ENCODE measurements at regions not wholly inside any gene's neighbourhood (a gene's known extent, or its start where the extent isn't known, plus 50 kb on each side); places are given as distances from the start of the nearest gene placed in this dataset.

DNA sequence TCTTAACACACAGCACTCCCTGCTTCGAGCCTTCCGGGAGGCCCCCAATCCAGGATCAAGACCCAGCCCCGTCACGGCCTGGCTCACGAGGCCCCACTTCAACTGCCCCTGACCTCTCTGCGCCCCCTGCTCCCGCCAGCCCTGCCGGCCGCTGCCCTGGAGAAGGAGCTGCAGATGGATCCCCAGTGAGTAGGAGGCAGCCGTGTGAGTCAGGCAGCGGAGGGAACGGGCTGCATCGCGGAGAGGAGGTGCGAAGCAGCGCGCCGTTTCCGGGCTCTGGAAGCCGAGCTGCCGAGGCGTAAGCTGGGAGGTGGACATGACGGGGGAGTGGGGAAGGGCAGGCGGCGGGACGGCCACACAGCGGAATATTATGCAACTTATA is 133.4 kb downstream of the TPRA1 start (continued):
- TF ChIP-seq ETV6 (CRISPR knock-in tag; IDR thresholded peaks at IDR 0.05), result 0 out of 2 replicates have a peak, but pooled peaks have one; percentile 24
- no peak for TF ChIP-seq ZNF263 (CRISPR knock-in tag; IDR thresholded peaks at IDR 0.05; ENCODE audit: low read depth)
- no peak for TF ChIP-seq ZNF121 (CRISPR knock-in tag; IDR thresholded peaks at IDR 0.05)
- TF ChIP-seq TEAD4 (CRISPR knock-in tag; IDR thresholded peaks at IDR 0.05), result no peak
- TF ChIP-seq MXD4 (CRISPR knock-in tag; IDR thresholded peaks at IDR 0.05; ENCODE audit: borderline replicate concordance), result no peak
- TF ChIP-seq, protein P1, sequence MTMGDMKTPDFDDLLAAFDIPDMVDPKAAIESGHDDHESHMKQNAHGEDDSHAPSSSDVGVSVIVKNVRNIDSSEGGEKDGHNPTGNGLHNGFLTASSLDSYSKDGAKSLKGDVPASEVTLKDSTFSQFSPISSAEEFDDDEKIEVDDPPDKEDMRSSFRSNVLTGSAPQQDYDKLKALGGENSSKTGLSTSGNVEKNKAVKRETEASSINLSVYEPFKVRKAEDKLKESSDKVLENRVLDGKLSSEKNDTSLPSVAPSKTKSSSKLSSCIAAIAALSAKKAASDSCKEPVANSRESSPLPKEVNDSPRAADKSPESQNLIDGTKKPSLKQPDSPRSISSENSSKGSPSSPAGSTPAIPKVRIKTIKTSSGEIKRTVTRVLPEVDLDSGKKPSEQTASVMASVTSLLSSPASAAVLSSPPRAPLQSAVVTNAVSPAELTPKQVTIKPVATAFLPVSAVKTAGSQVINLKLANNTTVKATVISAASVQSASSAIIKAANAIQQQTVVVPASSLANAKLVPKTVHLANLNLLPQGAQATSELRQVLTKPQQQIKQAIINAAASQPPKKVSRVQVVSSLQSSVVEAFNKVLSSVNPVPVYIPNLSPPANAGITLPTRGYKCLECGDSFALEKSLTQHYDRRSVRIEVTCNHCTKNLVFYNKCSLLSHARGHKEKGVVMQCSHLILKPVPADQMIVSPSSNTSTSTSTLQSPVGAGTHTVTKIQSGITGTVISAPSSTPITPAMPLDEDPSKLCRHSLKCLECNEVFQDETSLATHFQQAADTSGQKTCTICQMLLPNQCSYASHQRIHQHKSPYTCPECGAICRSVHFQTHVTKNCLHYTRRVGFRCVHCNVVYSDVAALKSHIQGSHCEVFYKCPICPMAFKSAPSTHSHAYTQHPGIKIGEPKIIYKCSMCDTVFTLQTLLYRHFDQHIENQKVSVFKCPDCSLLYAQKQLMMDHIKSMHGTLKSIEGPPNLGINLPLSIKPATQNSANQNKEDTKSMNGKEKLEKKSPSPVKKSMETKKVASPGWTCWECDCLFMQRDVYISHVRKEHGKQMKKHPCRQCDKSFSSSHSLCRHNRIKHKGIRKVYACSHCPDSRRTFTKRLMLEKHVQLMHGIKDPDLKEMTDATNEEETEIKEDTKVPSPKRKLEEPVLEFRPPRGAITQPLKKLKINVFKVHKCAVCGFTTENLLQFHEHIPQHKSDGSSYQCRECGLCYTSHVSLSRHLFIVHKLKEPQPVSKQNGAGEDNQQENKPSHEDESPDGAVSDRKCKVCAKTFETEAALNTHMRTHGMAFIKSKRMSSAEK (CRISPR knock-in tag; IDR thresholded peaks at IDR 0.05; ENCODE audit: borderline replicate concordance), result no peak
- TF ChIP-seq NFATC4 (CRISPR knock-in tag; IDR thresholded peaks at IDR 0.05), result no peak
- TF ChIP-seq JUN (CRISPR knock-in tag; IDR thresholded peaks at IDR 0.05), result no peak
- TF ChIP-seq FOXP1 (CRISPR knock-in tag; IDR thresholded peaks at IDR 0.05; ENCODE audit: borderline replicate concordance), result peak; percentile 64; the same call in 1 of the 2 replicates
- TF ChIP-seq ZBTB21 (CRISPR knock-in tag; IDR thresholded peaks at IDR 0.05; ENCODE audit: borderline replicate concordance), result 0 out of 2 replicates have a peak, but pooled peaks have one; percentile 12
- TF ChIP-seq, protein P2, sequence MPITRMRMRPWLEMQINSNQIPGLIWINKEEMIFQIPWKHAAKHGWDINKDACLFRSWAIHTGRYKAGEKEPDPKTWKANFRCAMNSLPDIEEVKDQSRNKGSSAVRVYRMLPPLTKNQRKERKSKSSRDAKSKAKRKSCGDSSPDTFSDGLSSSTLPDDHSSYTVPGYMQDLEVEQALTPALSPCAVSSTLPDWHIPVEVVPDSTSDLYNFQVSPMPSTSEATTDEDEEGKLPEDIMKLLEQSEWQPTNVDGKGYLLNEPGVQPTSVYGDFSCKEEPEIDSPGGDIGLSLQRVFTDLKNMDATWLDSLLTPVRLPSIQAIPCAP (CRISPR knock-in tag; IDR thresholded peaks at IDR 0.05), result 0 out of 2 replicates have a peak, but pooled peaks have one; percentile 50
- TF ChIP-seq, protein P3, sequence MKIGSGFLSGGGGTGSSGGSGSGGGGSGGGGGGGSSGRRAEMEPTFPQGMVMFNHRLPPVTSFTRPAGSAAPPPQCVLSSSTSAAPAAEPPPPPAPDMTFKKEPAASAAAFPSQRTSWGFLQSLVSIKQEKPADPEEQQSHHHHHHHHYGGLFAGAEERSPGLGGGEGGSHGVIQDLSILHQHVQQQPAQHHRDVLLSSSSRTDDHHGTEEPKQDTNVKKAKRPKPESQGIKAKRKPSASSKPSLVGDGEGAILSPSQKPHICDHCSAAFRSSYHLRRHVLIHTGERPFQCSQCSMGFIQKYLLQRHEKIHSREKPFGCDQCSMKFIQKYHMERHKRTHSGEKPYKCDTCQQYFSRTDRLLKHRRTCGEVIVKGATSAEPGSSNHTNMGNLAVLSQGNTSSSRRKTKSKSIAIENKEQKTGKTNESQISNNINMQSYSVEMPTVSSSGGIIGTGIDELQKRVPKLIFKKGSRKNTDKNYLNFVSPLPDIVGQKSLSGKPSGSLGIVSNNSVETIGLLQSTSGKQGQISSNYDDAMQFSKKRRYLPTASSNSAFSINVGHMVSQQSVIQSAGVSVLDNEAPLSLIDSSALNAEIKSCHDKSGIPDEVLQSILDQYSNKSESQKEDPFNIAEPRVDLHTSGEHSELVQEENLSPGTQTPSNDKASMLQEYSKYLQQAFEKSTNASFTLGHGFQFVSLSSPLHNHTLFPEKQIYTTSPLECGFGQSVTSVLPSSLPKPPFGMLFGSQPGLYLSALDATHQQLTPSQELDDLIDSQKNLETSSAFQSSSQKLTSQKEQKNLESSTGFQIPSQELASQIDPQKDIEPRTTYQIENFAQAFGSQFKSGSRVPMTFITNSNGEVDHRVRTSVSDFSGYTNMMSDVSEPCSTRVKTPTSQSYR (CRISPR knock-in tag; IDR thresholded peaks at IDR 0.05), result 0 out of 2 replicates have a peak, but pooled peaks have one; percentile 42
- TF ChIP-seq GTF2I (CRISPR knock-in tag; conservative IDR thresholded peaks at IDR 0.05), result no peak
- TF ChIP-seq JAZF1 (CRISPR knock-in tag; IDR thresholded peaks at IDR 0.05), result no peak
- TF ChIP-seq, protein P4, sequence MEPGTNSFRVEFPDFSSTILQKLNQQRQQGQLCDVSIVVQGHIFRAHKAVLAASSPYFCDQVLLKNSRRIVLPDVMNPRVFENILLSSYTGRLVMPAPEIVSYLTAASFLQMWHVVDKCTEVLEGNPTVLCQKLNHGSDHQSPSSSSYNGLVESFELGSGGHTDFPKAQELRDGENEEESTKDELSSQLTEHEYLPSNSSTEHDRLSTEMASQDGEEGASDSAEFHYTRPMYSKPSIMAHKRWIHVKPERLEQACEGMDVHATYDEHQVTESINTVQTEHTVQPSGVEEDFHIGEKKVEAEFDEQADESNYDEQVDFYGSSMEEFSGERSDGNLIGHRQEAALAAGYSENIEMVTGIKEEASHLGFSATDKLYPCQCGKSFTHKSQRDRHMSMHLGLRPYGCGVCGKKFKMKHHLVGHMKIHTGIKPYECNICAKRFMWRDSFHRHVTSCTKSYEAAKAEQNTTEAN (CRISPR knock-in tag; IDR thresholded peaks at IDR 0.05), result 0 out of 2 replicates have a peak, but pooled peaks have one; percentile 21
- no peak for TF ChIP-seq ZNF423 (CRISPR knock-in tag; IDR thresholded peaks at IDR 0.05)

DNA sequence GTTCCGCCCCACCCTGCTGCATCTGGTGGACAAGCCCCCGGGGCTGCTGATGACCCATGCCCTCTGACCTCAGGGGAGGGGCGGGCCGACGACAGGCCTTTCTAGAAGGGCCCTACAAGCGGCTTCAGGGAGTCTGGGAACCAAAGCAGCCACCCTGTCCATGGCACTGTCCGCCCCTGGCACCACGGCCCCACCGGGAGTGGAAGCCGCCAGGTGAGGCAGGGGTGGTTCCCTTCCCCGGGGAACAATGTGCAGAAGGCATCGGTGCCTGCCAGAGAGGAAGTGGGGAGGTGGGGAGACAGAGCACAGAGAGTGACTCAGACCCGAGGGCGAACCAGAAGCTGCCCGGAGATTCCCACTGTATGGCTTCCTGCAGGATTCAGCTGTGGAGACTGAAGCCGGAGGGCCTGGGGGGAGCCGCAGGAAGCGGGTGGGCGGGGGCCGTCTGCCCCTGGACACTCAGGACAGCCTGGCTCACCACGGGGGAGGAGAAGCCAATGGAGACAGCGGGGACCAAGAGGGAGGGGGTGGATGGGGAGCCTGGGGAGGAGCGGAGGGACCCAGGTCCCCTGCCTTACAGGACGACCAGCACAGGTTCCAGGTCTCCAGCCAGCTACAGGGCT is 134.0 kb downstream of the TPRA1 start:
- TF ChIP-seq, protein P5, sequence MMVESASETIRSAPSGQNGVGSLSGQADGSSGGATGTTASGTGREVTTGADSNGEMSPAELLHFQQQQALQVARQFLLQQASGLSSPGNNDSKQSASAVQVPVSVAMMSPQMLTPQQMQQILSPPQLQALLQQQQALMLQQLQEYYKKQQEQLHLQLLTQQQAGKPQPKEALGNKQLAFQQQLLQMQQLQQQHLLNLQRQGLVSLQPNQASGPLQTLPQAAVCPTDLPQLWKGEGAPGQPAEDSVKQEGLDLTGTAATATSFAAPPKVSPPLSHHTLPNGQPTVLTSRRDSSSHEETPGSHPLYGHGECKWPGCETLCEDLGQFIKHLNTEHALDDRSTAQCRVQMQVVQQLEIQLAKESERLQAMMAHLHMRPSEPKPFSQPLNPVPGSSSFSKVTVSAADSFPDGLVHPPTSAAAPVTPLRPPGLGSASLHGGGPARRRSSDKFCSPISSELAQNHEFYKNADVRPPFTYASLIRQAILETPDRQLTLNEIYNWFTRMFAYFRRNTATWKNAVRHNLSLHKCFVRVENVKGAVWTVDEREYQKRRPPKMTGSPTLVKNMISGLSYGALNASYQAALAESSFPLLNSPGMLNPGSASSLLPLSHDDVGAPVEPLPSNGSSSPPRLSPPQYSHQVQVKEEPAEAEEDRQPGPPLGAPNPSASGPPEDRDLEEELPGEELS (CRISPR knock-in tag; IDR thresholded peaks at IDR 0.05), result no peak
- TF ChIP-seq, protein P6, sequence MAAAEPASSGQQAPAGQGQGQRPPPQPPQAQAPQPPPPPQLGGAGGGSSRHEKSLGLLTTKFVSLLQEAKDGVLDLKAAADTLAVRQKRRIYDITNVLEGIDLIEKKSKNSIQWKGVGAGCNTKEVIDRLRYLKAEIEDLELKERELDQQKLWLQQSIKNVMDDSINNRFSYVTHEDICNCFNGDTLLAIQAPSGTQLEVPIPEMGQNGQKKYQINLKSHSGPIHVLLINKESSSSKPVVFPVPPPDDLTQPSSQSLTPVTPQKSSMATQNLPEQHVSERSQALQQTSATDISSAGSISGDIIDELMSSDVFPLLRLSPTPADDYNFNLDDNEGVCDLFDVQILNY (CRISPR knock-in tag; IDR thresholded peaks at IDR 0.05), result peak; percentile 4; the same call in 1 of the 2 replicates
- TF ChIP-seq, protein P4 (CRISPR knock-in tag; IDR thresholded peaks at IDR 0.05), result 0 out of 2 replicates have a peak, but pooled peaks have one; percentile 20
- DNase-seq (ENCODE audit: low spot score) (peak; percentile 21), ATAC-seq (peak; percentile 2; the same call in 1 of the 2 replicates)
- ChIA-PET POLR2A (interaction anchor here (0.7 kb wide), 1 partner anchor 178 kb away, joined by 4 read pairs; no protein-coding TSS in a partner anchor), CTCF (interaction anchor here (0.7 to 5.7 kb wide), 17 partner anchors 15 to 474 kb away, joined by 3 to 106 read pairs (median 7); partner anchors contain the start of genes PLXNA1 and PRR20G)
- Mint-ChIP-seq H3K27ac (no peak overlapping the region), H3K36me3 (no peaks in the 10 kb centered on the region), H3K4me3 (peak overlapping the region; percentile 78), H3K4me1 (peaks cover 21% of the 10 kb centered on the region), H3K9me3 (no peaks in the 10 kb centered on the region), H3K27me3 (ENCODE audit: low read depth) (peaks cover 56% of the 10 kb centered on the region)

Measured in WTC11 (cell line).